GM12892 (cell line): ENCODE measurements at regions not wholly inside any gene's neighbourhood (a gene's known extent, or its start where the extent isn't known, plus 50 kb on each side); places are given as distances from the start of the nearest gene placed in this dataset.

Experiments used
- DNase-seq: peaks from one replicate; pipeline ENCODE4 v3.0.0; 2011; ENCODE audit not compliant: insufficient read length
- FAIRE-seq: peaks from 2 replicates; lab custom pipeline; 2011; peaks lifted over from hg19 to GRCh38; lab: Jason Lieb, UNC
- POLR2A ChIP-seq: IDR thresholded peaks from 2 replicates; pipeline ENCODE4 v1.6.1; 2011; ENCODE audit warnings: low read depth, low read length, control low read depth
- POLR2AphosphoS5 ChIP-seq: IDR thresholded peaks from 2 replicates; pipeline ENCODE4 v1.6.1; 2011; ENCODE audit warnings: low read depth, low read length, control low read depth
- TAF1 ChIP-seq: IDR thresholded peaks from 2 replicates; pipeline ENCODE4 v1.6.1; 2011; ENCODE audit warnings: low read depth, mild to moderate bottlenecking, control low read depth, low read length, borderline replicate concordance

GRCh38 chr22:27452922-27453321 lies 348.6 kb downstream of the MN1 start:
- TF ChIP-seq TAF1, result no peak
- no peak for TF ChIP-seq POLR2A
- TF ChIP-seq POLR2AphosphoS5, result no peak
- no peak for FAIRE-seq

GRCh38 chr22:27453725-27454124 lies 347.8 kb downstream of the MN1 start:
- TF ChIP-seq POLR2AphosphoS5 (no peak), POLR2A (no peak), TAF1 (no peak)
- no peak for DNase-seq
- no peak for FAIRE-seq

More at GRCh38 chr22:27452922-27453321, 348.6 kb downstream of the MN1 start:
- no peak for DNase-seq

- DNase-seq, result no peak
- TF ChIP-seq POLR2A (no peak), POLR2AphosphoS5 (no peak), TAF1 (no peak)
- FAIRE-seq, result no peak
Measured at GRCh38 chr22:27454807-27455450, 346.6 kb downstream of the MN1 start.

GRCh38 chr22:27455526-27455925 lies 346.0 kb downstream of the MN1 start:
- no peak for TF ChIP-seq TAF1
- TF ChIP-seq POLR2AphosphoS5, result no peak
- TF ChIP-seq POLR2A, result no peak
- FAIRE-seq (no peak), DNase-seq (no peak)

- DNase-seq (no peak), FAIRE-seq (no peak)
- no peak for TF ChIP-seq POLR2AphosphoS5
- TF ChIP-seq TAF1, result no peak
- TF ChIP-seq POLR2A, result no peak
Measured at GRCh38 chr22:27456696-27457503, 344.7 kb downstream of the MN1 start.

GRCh38 chr22:27459999-27460398 lies 341.6 kb downstream of the MN1 start:
- FAIRE-seq, result no peak
- DNase-seq, result no peak
- TF ChIP-seq POLR2A (no peak), TAF1 (no peak)

- DNase-seq (no peak), FAIRE-seq (no peak)
- TF ChIP-seq TAF1 (no peak), POLR2AphosphoS5 (no peak), POLR2A (no peak)
Measured at GRCh38 chr22:27460591-27461347, 340.8 kb downstream of the MN1 start.

- DNase-seq (no peak), FAIRE-seq (no peak)
- TF ChIP-seq TAF1 (no peak), POLR2AphosphoS5 (no peak), POLR2A (no peak)
Measured at GRCh38 chr22:27461470-27461869, 340.1 kb downstream of the MN1 start.

GRCh38 chr22:27462190-27462589 lies 339.4 kb downstream of the MN1 start:
- DNase-seq (no peak), FAIRE-seq (no peak)
- TF ChIP-seq POLR2A (no peak), POLR2AphosphoS5 (no peak), TAF1 (no peak)

GRCh38 chr22:27463121-27463660 lies 338.4 kb downstream of the MN1 start:
- no peak for DNase-seq
- no peak for TF ChIP-seq TAF1
- TF ChIP-seq POLR2AphosphoS5, result no peak
- TF ChIP-seq POLR2A, result no peak
- FAIRE-seq, result no peak

- no peak for TF ChIP-seq TAF1
- TF ChIP-seq POLR2AphosphoS5, result no peak
- TF ChIP-seq POLR2A, result no peak
- DNase-seq, result no peak
- no peak for FAIRE-seq
Measured at GRCh38 chr22:27466229-27466628, 335.3 kb downstream of the MN1 start.
